ENCODE measurements at regions not wholly inside any gene's neighbourhood (a gene's known extent, or its start where the extent isn't known, plus 50 kb on each side); places are given as distances from the start of the nearest gene placed in this dataset.

DNA sequence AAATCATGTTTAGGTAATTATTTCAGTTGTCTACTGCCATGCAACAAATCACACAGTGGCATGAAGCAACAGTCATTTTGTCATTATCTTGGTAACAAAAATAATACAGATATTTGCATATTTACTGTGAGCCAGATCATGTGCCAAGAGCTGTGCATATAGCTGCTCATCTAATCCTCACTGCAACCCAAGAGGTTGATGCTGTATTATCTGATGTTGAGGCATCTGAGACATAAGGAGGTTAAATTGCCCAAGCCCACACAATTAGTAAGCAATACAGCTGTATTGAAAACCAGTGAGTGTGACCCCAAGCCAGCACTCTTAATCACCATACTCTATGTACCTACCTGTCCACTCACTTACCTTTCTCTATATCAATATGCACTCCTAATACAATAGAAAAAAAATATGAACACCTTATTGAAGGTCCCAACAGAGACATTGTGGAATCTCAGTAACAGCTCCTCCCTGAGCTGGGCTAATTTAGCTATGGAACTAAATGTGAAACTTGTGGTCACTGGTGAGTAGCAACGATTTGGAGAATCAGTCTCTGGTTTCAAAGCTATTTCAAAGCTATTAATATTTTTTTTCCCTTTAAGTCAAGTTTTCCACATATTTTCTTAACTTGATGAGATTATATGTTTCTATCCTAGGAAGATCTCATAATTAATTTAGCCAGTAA is 185.2 kb downstream of the KLF12 start:
- TF ChIP-seq, protein P1, sequence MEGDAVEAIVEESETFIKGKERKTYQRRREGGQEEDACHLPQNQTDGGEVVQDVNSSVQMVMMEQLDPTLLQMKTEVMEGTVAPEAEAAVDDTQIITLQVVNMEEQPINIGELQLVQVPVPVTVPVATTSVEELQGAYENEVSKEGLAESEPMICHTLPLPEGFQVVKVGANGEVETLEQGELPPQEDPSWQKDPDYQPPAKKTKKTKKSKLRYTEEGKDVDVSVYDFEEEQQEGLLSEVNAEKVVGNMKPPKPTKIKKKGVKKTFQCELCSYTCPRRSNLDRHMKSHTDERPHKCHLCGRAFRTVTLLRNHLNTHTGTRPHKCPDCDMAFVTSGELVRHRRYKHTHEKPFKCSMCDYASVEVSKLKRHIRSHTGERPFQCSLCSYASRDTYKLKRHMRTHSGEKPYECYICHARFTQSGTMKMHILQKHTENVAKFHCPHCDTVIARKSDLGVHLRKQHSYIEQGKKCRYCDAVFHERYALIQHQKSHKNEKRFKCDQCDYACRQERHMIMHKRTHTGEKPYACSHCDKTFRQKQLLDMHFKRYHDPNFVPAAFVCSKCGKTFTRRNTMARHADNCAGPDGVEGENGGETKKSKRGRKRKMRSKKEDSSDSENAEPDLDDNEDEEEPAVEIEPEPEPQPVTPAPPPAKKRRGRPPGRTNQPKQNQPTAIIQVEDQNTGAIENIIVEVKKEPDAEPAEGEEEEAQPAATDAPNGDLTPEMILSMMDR (IDR thresholded peaks at IDR 0.05; ENCODE audit: poor library complexity): no peak
- TF ChIP-seq EZH2 (IDR thresholded peaks at IDR 0.05; ENCODE audit: borderline replicate concordance) (no peak), EZH2phosphoT487 (IDR thresholded peaks at IDR 0.05; ENCODE audit: low read depth, severe bottlenecking, unreplicated experiment) (no peak)

Measured in hepatocyte (in vitro differentiated cells).